GM23338 (cell line): ENCODE measurements at regions not wholly inside any gene's neighbourhood (a gene's known extent, or its start where the extent isn't known, plus 50 kb on each side); places are given as distances from the start of the nearest gene placed in this dataset.

Source experiments
- ATAC-seq: fragments of 200-7000 bp; cut with Tn5 transposase; 3 replicates; pipeline ENCODE4 v1.9.1; 2020
- DNase-seq: peaks from one replicate; pipeline ENCODE4 v3.0.0-alpha.2; 2015; ENCODE audit warnings: low spot score
- H2AFZ ChIP-seq: fragments of 200-600 bp; sonication (generic); 2 replicates; pipeline ENCODE4 v1.8.0; 2016; ENCODE audit warnings: antibody characterized with exemption, mild to moderate bottlenecking, moderate library complexity
- H3F3A ChIP-seq: fragments of 200-600 bp; sonication (generic); replicated peaks from 2 replicates; pipeline ENCODE4 v1.8.0; 2017; ENCODE audit warnings: antibody characterized with exemption, mixed run types, low read depth
- H3K27ac ChIP-seq: fragments of 200-600 bp; sonication (generic); 2 replicates; pipeline ENCODE4 v1.6.1; 2016; ENCODE audit warnings: low read depth
- H3K27me3 ChIP-seq: fragments of 200-600 bp; sonication (generic); 2 replicates; pipeline ENCODE4 v1.8.0; 2016; ENCODE audit warnings: mild to moderate bottlenecking, mixed run types, moderate library complexity; ENCODE audit not compliant: insufficient read depth
- H3K36me3 ChIP-seq: fragments of 200-600 bp; sonication (generic); 2 replicates; pipeline ENCODE4 v1.8.0; 2016; ENCODE audit warnings: mild to moderate bottlenecking; ENCODE audit not compliant: insufficient read depth
- H3K4me1 ChIP-seq: fragments of 200-600 bp; sonication (generic); 2 replicates; pipeline ENCODE4 v1.8.0; 2016; ENCODE audit warnings: mild to moderate bottlenecking, moderate library complexity; ENCODE audit not compliant: insufficient read depth
- H3K4me2 ChIP-seq: fragments of 200-600 bp; sonication (generic); 2 replicates; pipeline ENCODE4 v1.7.1; 2017; ENCODE audit warnings: mixed run types
- H3K4me3 ChIP-seq: fragments of 200-600 bp; sonication (generic); 2 replicates; pipeline ENCODE4 v1.6.1; 2016; ENCODE audit warnings: mixed run types
- H3K79me2 ChIP-seq: fragments of 200-600 bp; sonication (generic); replicated peaks from 2 replicates; pipeline ENCODE4 v1.8.0; 2017; ENCODE audit warnings: mild to moderate bottlenecking; ENCODE audit not compliant: insufficient read depth
- H3K9me2 ChIP-seq: fragments of 200-600 bp; sonication (generic); 2 replicates; pipeline ENCODE4 v1.8.0; 2017; ENCODE audit not compliant: insufficient read depth
- H4K20me1 ChIP-seq: fragments of 200-600 bp; sonication (generic); replicated peaks from 2 replicates; pipeline ENCODE4 v1.8.0; 2017; ENCODE audit warnings: mild to moderate bottlenecking; ENCODE audit not compliant: insufficient read depth
- H3K27ac Mint-ChIP-seq: 2 replicates; pipeline ENCODE4 v1.8.0; 2020; ENCODE audit warnings: inconsistent platforms, mild to moderate bottlenecking, moderate library complexity, mixed read lengths
- H3K27me3 Mint-ChIP-seq: 3 replicates; pipeline ENCODE4 v1.8.0; 2022; ENCODE audit warnings: low read depth, mild to moderate bottlenecking, moderate library complexity, mixed read lengths, inconsistent platforms; ENCODE audit not compliant: insufficient read depth, poor library complexity
- H3K36me3 Mint-ChIP-seq: 3 replicates; pipeline ENCODE4 v1.8.0; 2021; ENCODE audit warnings: low read depth, mild to moderate bottlenecking, inconsistent platforms, moderate library complexity, mixed read lengths
- H3K4me1 Mint-ChIP-seq: 3 replicates; pipeline ENCODE4 v1.8.0; 2020; ENCODE audit warnings: mild to moderate bottlenecking, inconsistent platforms, mixed read lengths
- H3K4me3 Mint-ChIP-seq: 3 replicates; pipeline ENCODE4 v1.8.0; 2021; ENCODE audit warnings: moderate library complexity, mild to moderate bottlenecking, inconsistent platforms, mixed read lengths
- H3K9me3 Mint-ChIP-seq: 3 replicates; pipeline ENCODE4 v1.8.0; 2020; ENCODE audit warnings: moderate library complexity, mild to moderate bottlenecking, inconsistent platforms, mixed read lengths
- CREB1 ChIP-seq: fragments of 250-450 bp; sonication (Bioruptor Pico); IDR thresholded peaks from 2 replicates; pipeline ENCODE4 v1.5.0; 2020; ENCODE audit warnings: low read depth, mild to moderate bottlenecking, moderate library complexity
- EZH2 ChIP-seq: fragments of 200-600 bp; sonication (generic); IDR thresholded peaks from one replicate; pipeline ENCODE4 v1.8.0; 2017; ENCODE audit warnings: antibody characterized with exemption, mild to moderate bottlenecking, low read depth; ENCODE audit not compliant: unreplicated experiment
- EZH2phosphoT487 ChIP-seq: fragments of 200-600 bp; sonication (generic); IDR thresholded peaks from one replicate; pipeline ENCODE4 v1.8.1; 2018; ENCODE audit warnings: antibody characterized with exemption; ENCODE audit not compliant: unreplicated experiment
- JUNB ChIP-seq: IDR thresholded peaks from one replicate; pipeline ENCODE4 v1.6.1; 2016; ENCODE audit warnings: antibody characterized with exemption; ENCODE audit not compliant: unreplicated experiment
- NANOG ChIP-seq: IDR thresholded peaks from 2 replicates; pipeline ENCODE4 v1.6.1; 2016; ENCODE audit warnings: antibody characterized with exemption, borderline replicate concordance
- REST ChIP-seq: IDR thresholded peaks from one replicate; pipeline ENCODE4 v1.6.1; 2018; ENCODE audit warnings: antibody characterized with exemption; ENCODE audit not compliant: unreplicated experiment
- STAT1 ChIP-seq: IDR thresholded peaks from one replicate; pipeline ENCODE4 v1.6.1; 2016; ENCODE audit warnings: antibody characterized with exemption; ENCODE audit not compliant: unreplicated experiment
- ZNF114 ChIP-seq: fragments of 250-450 bp; sonication (Bioruptor Pico); IDR thresholded peaks from 2 replicates; pipeline ENCODE4 v1.5.0; 2020; ENCODE audit warnings: mild to moderate bottlenecking, moderate library complexity
- ZNF331 ChIP-seq: fragments of 250-450 bp; sonication (Bioruptor Pico); IDR thresholded peaks from 2 replicates; pipeline ENCODE4 v1.5.0; 2020; ENCODE audit warnings: low read depth, mild to moderate bottlenecking, moderate library complexity

- no peak for TF ChIP-seq REST
- no peak for TF ChIP-seq EZH2
- no peak for TF ChIP-seq JUNB
- no peak for TF ChIP-seq EZH2phosphoT487
- no peak for TF ChIP-seq STAT1
- TF ChIP-seq ZNF331, result no peak
- no peak for TF ChIP-seq CREB1
- no peak for TF ChIP-seq NANOG
Measured at GRCh38 chr7:152984421-152984820, 224.9 kb downstream of the ACTR3B start (continued).

- Histone ChIP-seq H3F3A (no peaks in the 10 kb centered on the region), H3K27me3 (no peaks in the 10 kb centered on the region), H3K79me2 (no peaks in the 10 kb centered on the region), H3K27ac (peak overlapping the region; percentile 80), H3K4me1 (peaks cover 64% of the 10 kb centered on the region), H3K36me3 (no peaks in the 10 kb centered on the region), H4K20me1 (no peaks in the 10 kb centered on the region), H3K4me3 (0 out of 2 replicates have a peak overlapping the region, but pooled peaks have one; percentile 0), H3K9me2 (peaks cover 12% of the 10 kb centered on the region), H3K4me2 (peak overlapping the region; percentile 16), H2AFZ (no peak overlapping the region)
- ATAC-seq (peak; percentile 28; the same call in 2 of the 3 replicates), DNase-seq (peak; percentile 34)
- TF ChIP-seq ZNF114 (CRISPR knock-in tag) (no peak), NANOG (peak; percentile 96)
- H3K27ac Mint-ChIP-seq, result peak overlapping the region; percentile 90; the same call in 1 of the 2 replicates
- H3K9me3 Mint-ChIP-seq, result peaks cover 6% of the 10 kb centered on the region; the same call in 2 of the 3 replicates
- no peak overlapping the region; the same call in 2 of the 3 replicates for H3K4me3 Mint-ChIP-seq
- H3K36me3 Mint-ChIP-seq, result peaks cover 9% of the 10 kb centered on the region; the same call in 2 of the 3 replicates
- peaks cover 2% of the 10 kb centered on the region for H3K27me3 Mint-ChIP-seq
- H3K4me1 Mint-ChIP-seq, result peaks cover 71% of the 10 kb centered on the region
Measured at GRCh38 chr7:152986376-152986775, 226.8 kb downstream of the ACTR3B start.

GRCh38 chr7:152987656-152988055 is 228.1 kb downstream of the ACTR3B start:
- Histone ChIP-seq H3F3A (no peaks in the 10 kb centered on the region), H4K20me1 (no peaks in the 10 kb centered on the region), H2AFZ (no peak overlapping the region), H3K9me2 (peaks cover 18% of the 10 kb centered on the region), H3K27me3 (no peaks in the 10 kb centered on the region), H3K4me2 (no peak overlapping the region), H3K4me3 (no peak overlapping the region), H3K4me1 (peaks cover 64% of the 10 kb centered on the region), H3K36me3 (no peaks in the 10 kb centered on the region; the same call in 1 of the 2 replicates), H3K27ac (peak overlapping the region; percentile 80; the same call in 1 of the 2 replicates), H3K79me2 (no peaks in the 10 kb centered on the region)
- ATAC-seq (no peak), DNase-seq (no peak)
- Mint-ChIP-seq H3K27me3 (peaks cover 4% of the 10 kb centered on the region), H3K27ac (no peak overlapping the region), H3K4me1 (peaks cover 73% of the 10 kb centered on the region), H3K4me3 (no peak overlapping the region), H3K9me3 (peaks cover 6% of the 10 kb centered on the region; the same call in 2 of the 3 replicates), H3K36me3 (peaks cover 9% of the 10 kb centered on the region; the same call in 2 of the 3 replicates)
- TF ChIP-seq JUNB, result no peak
